Progenitor cell of endocrine pancreas (in vitro differentiated cells): ENCODE measurements at regions not wholly inside any gene's neighbourhood (a gene's known extent, or its start where the extent isn't known, plus 50 kb on each side); places are given as distances from the start of the nearest gene placed in this dataset.

Experiments used
- DNase-seq: peaks from one replicate; pipeline ENCODE4 v3.0.0; 2021; ENCODE audit warnings: low spot score; ENCODE audit not compliant: unreplicated experiment
- H3K27ac Mint-ChIP-seq: 2 replicates; pipeline ENCODE4 v1.8.0; 2021; ENCODE audit warnings: mild to moderate bottlenecking, moderate library complexity, mixed read lengths
- H3K27me3 Mint-ChIP-seq: 2 replicates; pipeline ENCODE4 v1.8.0; 2021; ENCODE audit warnings: mixed read lengths
- H3K36me3 Mint-ChIP-seq: 2 replicates; pipeline ENCODE4 v1.8.0; 2022; ENCODE audit warnings: mixed read lengths; ENCODE audit not compliant: insufficient read depth
- H3K4me1 Mint-ChIP-seq: 2 replicates; pipeline ENCODE4 v1.8.0; 2021; ENCODE audit warnings: low read depth, mixed read lengths
- H3K4me3 Mint-ChIP-seq: 2 replicates; pipeline ENCODE4 v1.8.0; 2021; ENCODE audit warnings: low read depth, mild to moderate bottlenecking, moderate library complexity, mixed read lengths
- H3K9me3 Mint-ChIP-seq: 2 replicates; pipeline ENCODE4 v1.8.0; 2021; ENCODE audit warnings: low read depth, mixed read lengths
- CTCF ChIP-seq: fragments of 200-600 bp; sonication (generic); IDR thresholded peaks from one replicate; pipeline ENCODE4 v1.5.0; 2021; ENCODE audit warnings: antibody characterized with exemption, mild to moderate bottlenecking; ENCODE audit not compliant: unreplicated experiment

GRCh38 chr2:120415060-120415459, 69.1 kb downstream of the INHBB start:
- peaks cover 10% of the 10 kb centered on the region for H3K9me3 Mint-ChIP-seq
- no peak for DNase-seq
- peaks cover 39% of the 10 kb centered on the region for H3K27me3 Mint-ChIP-seq
- H3K4me1 Mint-ChIP-seq: no peaks in the 10 kb centered on the region
- no peak for TF ChIP-seq CTCF
- H3K27ac Mint-ChIP-seq: no peak overlapping the region
- no peaks in the 10 kb centered on the region for H3K36me3 Mint-ChIP-seq
- no peak overlapping the region for H3K4me3 Mint-ChIP-seq

- TF ChIP-seq CTCF: no peak
- Mint-ChIP-seq H3K27me3 (peaks cover 44% of the 10 kb centered on the region), H3K9me3 (peaks cover 9% of the 10 kb centered on the region), H3K4me3 (no peak overlapping the region), H3K36me3 (no peaks in the 10 kb centered on the region), H3K4me1 (no peaks in the 10 kb centered on the region), H3K27ac (no peak overlapping the region)
- DNase-seq: no peak
Observed at GRCh38 chr2:120415728-120416509, 70.0 kb downstream of the INHBB start.

- H3K9me3 Mint-ChIP-seq: no peaks in the 10 kb centered on the region
- DNase-seq: no peak
- H3K27me3 Mint-ChIP-seq: peaks cover 54% of the 10 kb centered on the region
- peaks cover 3% of the 10 kb centered on the region for H3K4me1 Mint-ChIP-seq
- no peak overlapping the region for H3K4me3 Mint-ChIP-seq
- H3K27ac Mint-ChIP-seq: no peak overlapping the region
- H3K36me3 Mint-ChIP-seq: no peaks in the 10 kb centered on the region
- TF ChIP-seq CTCF: no peak
Observed at GRCh38 chr2:120418174-120418787, 72.3 kb downstream of the INHBB start.

GRCh38 chr2:120419073-120419472, 73.1 kb downstream of the INHBB start:
- no peak for TF ChIP-seq CTCF
- Mint-ChIP-seq H3K9me3 (no peaks in the 10 kb centered on the region), H3K27me3 (peaks cover 59% of the 10 kb centered on the region), H3K36me3 (no peaks in the 10 kb centered on the region), H3K27ac (no peak overlapping the region), H3K4me1 (peaks cover 3% of the 10 kb centered on the region), H3K4me3 (no peak overlapping the region)
- DNase-seq: no peak

GRCh38 chr2:120419955-120420354, 74.0 kb downstream of the INHBB start:
- Mint-ChIP-seq H3K9me3 (no peaks in the 10 kb centered on the region), H3K36me3 (no peaks in the 10 kb centered on the region), H3K4me3 (no peak overlapping the region), H3K4me1 (peaks cover 3% of the 10 kb centered on the region), H3K27me3 (peaks cover 61% of the 10 kb centered on the region), H3K27ac (no peak overlapping the region)
- DNase-seq: no peak
- no peak for TF ChIP-seq CTCF
